MM.1S (cell line): ENCODE measurements at regions not wholly inside any gene's neighbourhood (a gene's known extent, or its start where the extent isn't known, plus 50 kb on each side); places are given as distances from the start of the nearest gene placed in this dataset.

Source experiments
- CTCF ChIP-seq: fragments of 300-600 bp; sonication (generic); IDR thresholded peaks from 2 replicates; pipeline ENCODE4 v1.5.1; 2016; ENCODE audit warnings: antibody characterized with exemption, low read length, mixed read lengths
- EZH2 ChIP-seq: fragments of 300-600 bp; sonication (generic); optimal IDR thresholded peaks from 2 replicates; pipeline ENCODE3; 2017; ENCODE audit warnings: low read depth, mild to moderate bottlenecking, antibody characterized with exemption, low read length, mixed read lengths
- EZH2phosphoT487 ChIP-seq: fragments of 300-600 bp; sonication (generic); IDR thresholded peaks from 2 replicates; pipeline ENCODE4 v1.6.1; 2018; ENCODE audit warnings: antibody characterized with exemption, low read length

- TF ChIP-seq CTCF (no peak), EZH2 (no peak), EZH2phosphoT487 (no peak)
Observed at GRCh38 chr16:76959166-76959565, 231.8 kb upstream of the MON1B start.
